ENCODE measurements at regions not wholly inside any gene's neighbourhood (a gene's known extent, or its start where the extent isn't known, plus 50 kb on each side); places are given as distances from the start of the nearest gene placed in this dataset.

- H4K20me1 ChIP-seq (ENCODE audit: control insufficient read depth, extremely low read depth, insufficient read depth, low read length): no peaks in the 10 kb centered on the region
- no peaks in the 10 kb centered on the region for H3K9me1 ChIP-seq (ENCODE audit: control insufficient read depth, extremely low read depth, insufficient read depth, low read length)
- no peaks in the 10 kb centered on the region for H3K4me1 ChIP-seq (ENCODE audit: control insufficient read depth, extremely low read depth, insufficient read depth, low read length)
- no peak for FAIRE-seq
- no peaks in the 10 kb centered on the region for H3K36me3 ChIP-seq (ENCODE audit: control insufficient read depth in 2 of 2, extremely low read depth in 1 of 2, insufficient read depth in 2 of 2, low read length in 2 of 2)
- no peak overlapping the region for H3K27ac ChIP-seq (ENCODE audit: control insufficient read depth, insufficient read depth, low read length)
- H3K79me2 ChIP-seq (ENCODE audit: control insufficient read depth, insufficient read depth, low read length): no peaks in the 10 kb centered on the region
- no peak overlapping the region for H2AFZ ChIP-seq (ENCODE audit: control insufficient read depth, low read length)
- no peaks in the 10 kb centered on the region for H3K9me3 ChIP-seq (ENCODE audit: control insufficient read depth, low read depth, low read length)
- H3K4me3 ChIP-seq (ENCODE audit: control insufficient read depth in 2 of 3, extremely low read depth in 1 of 3, insufficient read depth in 2 of 3, low read depth in 1 of 3, low read length in 3 of 3): no peak overlapping the region
- TF ChIP-seq EZH2 (IDR thresholded peaks at IDR 0.05; ENCODE audit: low read length) (no peak), CTCF (optimal IDR thresholded peaks at IDR 0.05 in 1 of 3, IDR thresholded peaks at IDR 0.05 in 1 of 3, conservative IDR thresholded peaks at IDR 0.05 in 1 of 3; ENCODE audit: extremely low read depth in 1 of 3, insufficient read depth in 2 of 3, low read length in 3 of 3) (no peak)
- H3K9ac ChIP-seq (ENCODE audit: control insufficient read depth, extremely low read depth, insufficient read depth, low read length): no peak overlapping the region
- dilution Hi-C loops (cut with MboI; ENCODE audit: extremely low pct_ligation_motif_present, low sequenced_read_pairs): no loop called here
- DNase-seq (ENCODE audit: low read depth, low spot score): no peak
- no peak overlapping the region for H3K4me2 ChIP-seq (ENCODE audit: control insufficient read depth, extremely low read depth, insufficient read depth, low read depth, low read length)
- H3K27me3 ChIP-seq (ENCODE audit: control insufficient read depth, extremely low read depth, insufficient read depth, low read length): no peaks in the 10 kb centered on the region
These were observed 1024.2 kb downstream of the GRM8 start for GRCh38 chr7:126228356-126229061.

- no peak overlapping the region for H3K4me2 ChIP-seq (ENCODE audit: control insufficient read depth, extremely low read depth, insufficient read depth, low read depth, low read length)
- no peaks in the 10 kb centered on the region for H3K9me1 ChIP-seq (ENCODE audit: control insufficient read depth, extremely low read depth, insufficient read depth, low read length)
- H3K36me3 ChIP-seq (ENCODE audit: control insufficient read depth in 2 of 2, extremely low read depth in 1 of 2, insufficient read depth in 2 of 2, low read length in 2 of 2): no peaks in the 10 kb centered on the region
- dilution Hi-C loops (cut with MboI; ENCODE audit: extremely low pct_ligation_motif_present, low sequenced_read_pairs): no loop called here
- H3K4me1 ChIP-seq (ENCODE audit: control insufficient read depth, extremely low read depth, insufficient read depth, low read length): no peaks in the 10 kb centered on the region
- no peaks in the 10 kb centered on the region for H4K20me1 ChIP-seq (ENCODE audit: control insufficient read depth, extremely low read depth, insufficient read depth, low read length)
- H3K4me3 ChIP-seq (ENCODE audit: control insufficient read depth in 2 of 3, extremely low read depth in 1 of 3, insufficient read depth in 2 of 3, low read depth in 1 of 3, low read length in 3 of 3): no peak overlapping the region
- TF ChIP-seq EZH2 (IDR thresholded peaks at IDR 0.05; ENCODE audit: low read length) (no peak), CTCF (optimal IDR thresholded peaks at IDR 0.05 in 1 of 3, IDR thresholded peaks at IDR 0.05 in 1 of 3, conservative IDR thresholded peaks at IDR 0.05 in 1 of 3; ENCODE audit: extremely low read depth in 1 of 3, insufficient read depth in 2 of 3, low read length in 3 of 3) (no peak)
- H3K9ac ChIP-seq (ENCODE audit: control insufficient read depth, extremely low read depth, insufficient read depth, low read length): no peak overlapping the region
- H3K27me3 ChIP-seq (ENCODE audit: control insufficient read depth, extremely low read depth, insufficient read depth, low read length): no peaks in the 10 kb centered on the region
- FAIRE-seq: no peak
- H3K79me2 ChIP-seq (ENCODE audit: control insufficient read depth, insufficient read depth, low read length): no peaks in the 10 kb centered on the region
- DNase-seq (ENCODE audit: low read depth, low spot score): no peak
- H2AFZ ChIP-seq (ENCODE audit: control insufficient read depth, low read length): no peak overlapping the region
- H3K27ac ChIP-seq (ENCODE audit: control insufficient read depth, insufficient read depth, low read length): no peak overlapping the region
- H3K9me3 ChIP-seq (ENCODE audit: control insufficient read depth, low read depth, low read length): no peaks in the 10 kb centered on the region
These were observed 1025.1 kb downstream of the GRM8 start for GRCh38 chr7:126227643-126228042.

All from keratinocyte (primary cell).